B cell (primary cell): ENCODE measurements at regions not wholly inside any gene's neighbourhood (a gene's known extent, or its start where the extent isn't known, plus 50 kb on each side); places are given as distances from the start of the nearest gene placed in this dataset.

Experiments
- ATAC-seq: fragments of 200-7000 bp; cut with Tn5 transposase; one replicate; pipeline ENCODE4 v1.10.0; 2021; ENCODE audit warnings: low read depth, mild to moderate bottlenecking, moderate number of reproducible peaks, moderate library complexity
- CTCF ChIA-PET: fragments of 350-600 bp; sonication (Branson Sonifier 250); formaldehyde crosslinking; loops from one replicate; lab custom pipeline; 2021; ENCODE audit warnings: antibody characterized with exemption, inconsistent platforms; lab: Charles Lee
- POLR2A ChIA-PET: fragments of 350-600 bp; sonication (Branson Sonifier 250); formaldehyde crosslinking; loops from one replicate; lab custom pipeline; 2021; ENCODE audit warnings: antibody characterized with exemption; lab: Charles Lee
- DNase-seq: peaks from one replicate; pipeline ENCODE4 v3.0.0; 2013
- H2AFZ ChIP-seq: 2 replicates; pipeline ENCODE4 v1.6.1; 2012; ENCODE audit warnings: mild to moderate bottlenecking, low read depth, low read length; ENCODE audit not compliant: insufficient read depth, poor library complexity, severe bottlenecking
- H3K27ac ChIP-seq, 2 donors: 1 replicate in 1 of 2; 2 replicates in 1 of 2; pipeline ENCODE4 v1.5.1; 2012 to 2013; ENCODE audit warnings: low read length in 2 of 2, mild to moderate bottlenecking in 2 of 2, moderate library complexity in 1 of 2
- H3K27me3 ChIP-seq, 4 experiments: fragments of 200-600 bp in 1 of 4; sonication (generic) in 1 of 4; replicated peaks in 1 of 4; 1 replicate in 2 of 4; 2 replicates in 2 of 4; pipeline versions ENCODE4 v1.6.1 to v1.7.0; 2013 to 2016; ENCODE audit warnings: low read length in 3 of 4, mild to moderate bottlenecking in 2 of 4, mixed read lengths in 1 of 4, moderate library complexity in 1 of 4; ENCODE audit not compliant: insufficient read depth in 4 of 4, control insufficient read depth in 3 of 4; ENCODE audit errors: control extremely low read depth in 1 of 4
- H3K36me3 ChIP-seq, 2 experiments: replicated peaks in 1 of 2; 1 replicate in 1 of 2; 2 replicates in 1 of 2; pipeline versions ENCODE4 v1.6.1 to v1.7.1; 2013; ENCODE audit warnings: low read length in 1 of 2; ENCODE audit not compliant: insufficient read depth in 2 of 2, control insufficient read depth in 1 of 2; ENCODE audit errors: control extremely low read depth in 1 of 2, extremely low read depth in 1 of 2
- H3K4me1 ChIP-seq, 2 donors: fragments of 200-600 bp in 1 of 2; sonication (generic) in 1 of 2; 1 replicate in 1 of 2; 2 replicates in 1 of 2; pipeline versions ENCODE4 v1.5.1 to v1.6.1; 2013 to 2017; ENCODE audit warnings: low read length in 2 of 2; ENCODE audit not compliant: control insufficient read depth in 2 of 2, insufficient read depth in 2 of 2
- H3K4me2 ChIP-seq: replicated peaks from 2 replicates; pipeline ENCODE3; 2012; ENCODE audit warnings: mild to moderate bottlenecking, low read depth, low read length; ENCODE audit not compliant: poor library complexity, severe bottlenecking
- H3K4me3 ChIP-seq, 5 experiments: fragments of 200-600 bp in 1 of 5; sonication (generic) in 1 of 5; 1 replicate in 3 of 5; 2 replicates in 2 of 5; pipeline versions ENCODE4 v1.5.1 to v1.7.0; 2011 to 2016; ENCODE audit warnings: low read length in 4 of 5, mild to moderate bottlenecking in 4 of 5, low read depth in 2 of 5, control low read depth in 1 of 5, moderate library complexity in 1 of 5; ENCODE audit not compliant: insufficient read depth in 1 of 5; ENCODE audit errors: control extremely low read depth in 1 of 5, extremely low read depth in 1 of 5
- H3K79me2 ChIP-seq: fragments of 200-600 bp; sonication (generic); one replicate; pipeline ENCODE4 v1.6.0; 2016; ENCODE audit warnings: low read length; ENCODE audit not compliant: control insufficient read depth, insufficient read depth
- H3K9ac ChIP-seq: fragments of 200-600 bp; sonication (generic); 2 replicates; pipeline ENCODE4 v1.6.1; 2017; ENCODE audit warnings: mild to moderate bottlenecking, low read length, moderate library complexity
- H3K9me3 ChIP-seq, 3 donors: one replicate each; pipeline versions ENCODE4 v1.6.1 to v1.7.1; 2013; ENCODE audit warnings: low read length in 2 of 3; ENCODE audit not compliant: control insufficient read depth in 2 of 3, insufficient read depth in 1 of 3; ENCODE audit errors: control extremely low read depth in 1 of 3
- H4K20me1 ChIP-seq: 2 replicates; pipeline ENCODE4 v1.6.0; 2012; ENCODE audit warnings: mild to moderate bottlenecking, low read length; ENCODE audit not compliant: insufficient read depth, control insufficient read depth, poor library complexity, severe bottlenecking
- H3K27ac Mint-ChIP-seq: one replicate; pipeline ENCODE4 v1.8.0; 2021; ENCODE audit warnings: mixed read lengths
- H3K27me3 Mint-ChIP-seq: one replicate; pipeline ENCODE4 v1.8.0; 2021; ENCODE audit warnings: mixed read lengths
- H3K4me1 Mint-ChIP-seq: one replicate; pipeline ENCODE4 v1.8.0; 2021; ENCODE audit warnings: mixed read lengths
- H3K4me3 Mint-ChIP-seq: one replicate; pipeline ENCODE4 v1.8.0; 2021; ENCODE audit warnings: mixed read lengths
- H3K9me3 Mint-ChIP-seq: one replicate; pipeline ENCODE4 v1.8.0; 2022; ENCODE audit warnings: mixed read lengths; ENCODE audit not compliant: insufficient read depth
- CTCF ChIP-seq: fragments of 200-600 bp; IDR thresholded peaks from one replicate; pipeline ENCODE4 v1.8.0; 2022; ENCODE audit warnings: antibody characterized with exemption, mild to moderate bottlenecking
- EZH2 ChIP-seq: IDR thresholded peaks from 2 replicates; pipeline ENCODE4 v1.6.1; 2012; ENCODE audit warnings: borderline replicate concordance, low read depth, mild to moderate bottlenecking, moderate library complexity, low read length; ENCODE audit not compliant: insufficient read depth, poor library complexity, severe bottlenecking
- WGBS: methylation state at CpG from one replicate; pipeline ENCODE4 v1.1.5; 2013; ENCODE audit warnings: missing lambda C conversion rate; ENCODE audit not compliant: insufficient coverage; 5-methylcytosine and 5-hydroxymethylcytosine counted together
- intact Hi-C: fragments of 100-400 bp; cut with micrococcal nuclease; formaldehyde crosslinking; loops from one replicate; pipeline ENCODE4 v1.10.0; 2022

GRCh38 chr15:70244978-70245542, 147.3 kb upstream of the TLE3 start:
- no peak for DNase-seq
- no peaks in the 10 kb centered on the region for H3K36me3 ChIP-seq
- no peak overlapping the region for H3K4me3 Mint-ChIP-seq
- H3K9ac ChIP-seq = no peak overlapping the region
- H3K27me3 Mint-ChIP-seq = no peaks in the 10 kb centered on the region
- H3K4me1 ChIP-seq = peaks cover 49 to 67% of the 10 kb centered on the region in 2 donors
- WGBS = 87% methylated on average over 5 of the region's 9 CpGs
- no peaks in the 10 kb centered on the region for H3K9me3 Mint-ChIP-seq
- H3K9me3 ChIP-seq = no peaks in the 10 kb centered on the region
- H3K79me2 ChIP-seq = no peaks in the 10 kb centered on the region
- POLR2A ChIA-PET = interaction anchor here (0.6 kb wide), 1 partner anchor 112 kb away, joined by 3 read pairs; no protein-coding TSS in a partner anchor
- no peak for ATAC-seq
- CTCF ChIA-PET = interaction anchor here (0.7 kb wide), 1 partner anchor 222 kb away, joined by 4 read pairs; no protein-coding TSS in a partner anchor
- no peak overlapping the region for H3K27ac ChIP-seq
- no peaks in the 10 kb centered on the region for H3K27me3 ChIP-seq
- H3K4me3 ChIP-seq = no peak overlapping the region
- intact Hi-C loops = loop anchor here (5.0 kb wide), 2 partner anchors 48 to 148 kb away; partner anchors contain the start of gene TLE3
- no peak overlapping the region for H2AFZ ChIP-seq
- H4K20me1 ChIP-seq = no peaks in the 10 kb centered on the region
- no peak overlapping the region for H3K4me2 ChIP-seq
- H3K4me1 Mint-ChIP-seq = peaks cover 65% of the 10 kb centered on the region
- TF ChIP-seq CTCF = no peak
- TF ChIP-seq EZH2 = no peak
- no peak overlapping the region for H3K27ac Mint-ChIP-seq

GRCh38 chr15:70243686-70244540, 146.2 kb upstream of the TLE3 start:
- ChIA-PET POLR2A (no interaction called here), CTCF (no interaction called here)
- DNase-seq = no peak
- no peak overlapping the region for H3K4me2 ChIP-seq
- ATAC-seq = no peak
- H2AFZ ChIP-seq = no peak overlapping the region
- intact Hi-C loops = loop anchor here (5.0 kb wide), 2 partner anchors 47 to 147 kb away; partner anchors contain the start of gene TLE3
- H3K27me3 ChIP-seq = no peaks in the 10 kb centered on the region
- Mint-ChIP-seq H3K4me1 (peaks cover 72% of the 10 kb centered on the region), H3K4me3 (no peak overlapping the region), H3K27me3 (no peaks in the 10 kb centered on the region), H3K27ac (no peak overlapping the region), H3K9me3 (no peaks in the 10 kb centered on the region)
- H3K36me3 ChIP-seq = no peaks in the 10 kb centered on the region
- H4K20me1 ChIP-seq = no peaks in the 10 kb centered on the region
- no peak overlapping the region for H3K27ac ChIP-seq
- H3K9ac ChIP-seq = no peak overlapping the region
- H3K4me3 ChIP-seq = no peak overlapping the region
- peaks cover 59 to 78% of the 10 kb centered on the region in 2 donors for H3K4me1 ChIP-seq
- H3K9me3 ChIP-seq = no peaks in the 10 kb centered on the region
- no peak for TF ChIP-seq EZH2
- no peak for TF ChIP-seq CTCF
- H3K79me2 ChIP-seq = no peaks in the 10 kb centered on the region
- WGBS = 100% methylated on average over 6 of the region's 7 CpGs
